WTC11 (cell line): ENCODE measurements at regions not wholly inside any gene's neighbourhood (a gene's known extent, or its start where the extent isn't known, plus 50 kb on each side); places are given as distances from the start of the nearest gene placed in this dataset.

Source experiments
- ATF1 ChIP-seq: sonication (generic); formaldehyde crosslinking; IDR thresholded peaks from 2 replicates; pipeline ENCODE4 v1.8.1; 2023; ENCODE audit warnings: mild to moderate bottlenecking, moderate library complexity, missing genetic modification reagents
- ATF3 ChIP-seq: sonication (generic); formaldehyde crosslinking; conservative IDR thresholded peaks from 2 replicates; pipeline ENCODE4 v1.8.1; 2022; ENCODE audit warnings: mild to moderate bottlenecking, missing genetic modification reagents
- CBFB ChIP-seq: sonication (generic); formaldehyde crosslinking; IDR thresholded peaks from 2 replicates; pipeline ENCODE4 v1.8.1; 2022; ENCODE audit warnings: mild to moderate bottlenecking, low read depth, missing genetic modification reagents
- CTCF ChIP-seq: fragments of 200-600 bp; IDR thresholded peaks from 2 replicates; pipeline ENCODE4 v1.8.0; 2022; ENCODE audit warnings: antibody characterized with exemption
- ESRRA ChIP-seq: sonication (generic); formaldehyde crosslinking; IDR thresholded peaks from 2 replicates; pipeline ENCODE4 v1.8.1; 2022; ENCODE audit warnings: mild to moderate bottlenecking, missing genetic modification reagents, borderline replicate concordance
- OVOL2 ChIP-seq: fragments of 250-450 bp; sonication (Bioruptor Pico); IDR thresholded peaks from 2 replicates; pipeline ENCODE4 v1.9.0; 2021; ENCODE audit warnings: mild to moderate bottlenecking, borderline replicate concordance
- ZNF423 ChIP-seq: fragments of 250-450 bp; sonication (Bioruptor Pico); IDR thresholded peaks from 2 replicates; pipeline ENCODE4 v2.1.2; 2022; ENCODE audit warnings: mild to moderate bottlenecking, moderate library complexity
- ZNF512 ChIP-seq: sonication (generic); formaldehyde crosslinking; IDR thresholded peaks from 2 replicates; pipeline ENCODE4 v1.8.1; 2022; ENCODE audit warnings: missing genetic modification reagents, borderline replicate concordance

- TF ChIP-seq CTCF, result no peak
- TF ChIP-seq ATF3 (CRISPR knock-in tag), result no peak
- no peak for TF ChIP-seq OVOL2 (CRISPR knock-in tag)
- TF ChIP-seq ZNF512 (CRISPR knock-in tag), result no peak
- TF ChIP-seq CBFB (CRISPR knock-in tag), result no peak
- TF ChIP-seq ZNF423 (CRISPR knock-in tag), result no peak
- TF ChIP-seq ATF1 (CRISPR knock-in tag), result no peak
- TF ChIP-seq ESRRA, result no peak
These were observed 98.1 kb upstream of the TMPO start for GRCh38 chr12:98417266-98417665.
